ENCODE measurements at regions not wholly inside any gene's neighbourhood (a gene's known extent, or its start where the extent isn't known, plus 50 kb on each side); places are given as distances from the start of the nearest gene placed in this dataset.

GRCh38 chr1:238673561-238673960 is 712.8 kb upstream of the CHRM3 start:
- H3K4me2 ChIP-seq = no peak overlapping the region
- H3K4me1 ChIP-seq = no peaks in the 10 kb centered on the region
- no peak overlapping the region for H3K27ac ChIP-seq
- DNase-seq (ENCODE audit: low read depth in 1 of 2, low spot score in 1 of 2) (no peak), FAIRE-seq (no peak), ATAC-seq (no peak)
- 14% methylated on average over 3 of the region's 3 CpGs for whole genome bisulfite sequencing (ENCODE audit: missing lambda C conversion rate)
- TF ChIP-seq, protein P1, sequence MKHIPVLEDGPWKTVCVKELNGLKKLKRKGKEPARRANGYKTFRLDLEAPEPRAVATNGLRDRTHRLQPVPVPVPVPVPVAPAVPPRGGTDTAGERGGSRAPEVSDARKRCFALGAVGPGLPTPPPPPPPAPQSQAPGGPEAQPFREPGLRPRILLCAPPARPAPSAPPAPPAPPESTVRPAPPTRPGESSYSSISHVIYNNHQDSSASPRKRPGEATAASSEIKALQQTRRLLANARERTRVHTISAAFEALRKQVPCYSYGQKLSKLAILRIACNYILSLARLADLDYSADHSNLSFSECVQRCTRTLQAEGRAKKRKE (CRISPR knock-in tag; IDR thresholded peaks at IDR 0.05; ENCODE audit: low read depth) = no peak
- no peak for TF ChIP-seq PBX3 (IDR thresholded peaks at IDR 0.05)
- TF ChIP-seq MAFK (IDR thresholded peaks at IDR 0.05; ENCODE audit: partially characterized antibody) = no peak
- TF ChIP-seq SREBF2 (IDR thresholded peaks at IDR 0.05) = no peak
- no peak for TF ChIP-seq HOXB5 (CRISPR knock-in tag; IDR thresholded peaks at IDR 0.05)
- TF ChIP-seq JUN (IDR thresholded peaks at IDR 0.05) = no peak
- no peak for TF ChIP-seq RCOR1 (IDR thresholded peaks at IDR 0.05; ENCODE audit: low read depth, low read length)
- no peak for TF ChIP-seq FOXS1 (CRISPR knock-in tag; IDR thresholded peaks at IDR 0.05)
- no peak for TF ChIP-seq NPAS2 (CRISPR knock-in tag; IDR thresholded peaks at IDR 0.05; ENCODE audit: borderline replicate concordance)
- TF ChIP-seq SMC3 (IDR thresholded peaks at IDR 0.05) = no peak
- TF ChIP-seq NFE2L2 (conservative IDR thresholded peaks at IDR 0.05; ENCODE audit: low read length) = no peak
- no peak for TF ChIP-seq ELK1 (IDR thresholded peaks at IDR 0.05; ENCODE audit: low read depth, low read length)
- no peak for TF ChIP-seq CHD2 (IDR thresholded peaks at IDR 0.05; ENCODE audit: low read length, partially characterized antibody)
- no peak for TF ChIP-seq REST (IDR thresholded peaks at IDR 0.05)
- TF ChIP-seq MAX (IDR thresholded peaks at IDR 0.05) = no peak
- TF ChIP-seq, protein P2, sequence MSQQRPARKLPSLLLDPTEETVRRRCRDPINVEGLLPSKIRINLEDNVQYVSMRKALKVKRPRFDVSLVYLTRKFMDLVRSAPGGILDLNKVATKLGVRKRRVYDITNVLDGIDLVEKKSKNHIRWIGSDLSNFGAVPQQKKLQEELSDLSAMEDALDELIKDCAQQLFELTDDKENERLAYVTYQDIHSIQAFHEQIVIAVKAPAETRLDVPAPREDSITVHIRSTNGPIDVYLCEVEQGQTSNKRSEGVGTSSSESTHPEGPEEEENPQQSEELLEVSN (IDR thresholded peaks at IDR 0.05; ENCODE audit: borderline replicate concordance, low read depth) = no peak
- TF ChIP-seq, protein P3, sequence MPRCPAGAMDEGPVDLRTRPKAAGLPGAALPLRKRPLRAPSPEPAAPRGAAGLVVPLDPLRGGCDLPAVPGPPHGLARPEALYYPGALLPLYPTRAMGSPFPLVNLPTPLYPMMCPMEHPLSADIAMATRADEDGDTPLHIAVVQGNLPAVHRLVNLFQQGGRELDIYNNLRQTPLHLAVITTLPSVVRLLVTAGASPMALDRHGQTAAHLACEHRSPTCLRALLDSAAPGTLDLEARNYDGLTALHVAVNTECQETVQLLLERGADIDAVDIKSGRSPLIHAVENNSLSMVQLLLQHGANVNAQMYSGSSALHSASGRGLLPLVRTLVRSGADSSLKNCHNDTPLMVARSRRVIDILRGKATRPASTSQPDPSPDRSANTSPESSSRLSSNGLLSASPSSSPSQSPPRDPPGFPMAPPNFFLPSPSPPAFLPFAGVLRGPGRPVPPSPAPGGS (IDR thresholded peaks at IDR 0.05) = no peak
- no peak for TF ChIP-seq JUNB (IDR thresholded peaks at IDR 0.05)
- H3K4me3 ChIP-seq = no peak overlapping the region
- POLR2A ChIA-PET = no interaction called here
- no peaks in the 10 kb centered on the region for H3K9me3 ChIP-seq
- CTCF ChIA-PET = no interaction called here

- 23% methylated on average over 3 of the region's 3 CpGs for WGBS (ENCODE audit: missing lambda C conversion rate)
- Histone ChIP-seq H3K9me3 (no peaks in the 10 kb centered on the region), H3K4me2 (no peak overlapping the region), H3K4me1 (no peaks in the 10 kb centered on the region), H3K27ac (no peak overlapping the region), H3K4me3 (no peak overlapping the region)
- no peak for DNase-seq (ENCODE audit: low read depth in 1 of 2, low spot score in 1 of 2)
- ATAC-seq = no peak
- POLR2A ChIA-PET = no interaction called here
- CTCF ChIA-PET = no interaction called here
- no peak for FAIRE-seq
- TF ChIP-seq, protein P4, sequence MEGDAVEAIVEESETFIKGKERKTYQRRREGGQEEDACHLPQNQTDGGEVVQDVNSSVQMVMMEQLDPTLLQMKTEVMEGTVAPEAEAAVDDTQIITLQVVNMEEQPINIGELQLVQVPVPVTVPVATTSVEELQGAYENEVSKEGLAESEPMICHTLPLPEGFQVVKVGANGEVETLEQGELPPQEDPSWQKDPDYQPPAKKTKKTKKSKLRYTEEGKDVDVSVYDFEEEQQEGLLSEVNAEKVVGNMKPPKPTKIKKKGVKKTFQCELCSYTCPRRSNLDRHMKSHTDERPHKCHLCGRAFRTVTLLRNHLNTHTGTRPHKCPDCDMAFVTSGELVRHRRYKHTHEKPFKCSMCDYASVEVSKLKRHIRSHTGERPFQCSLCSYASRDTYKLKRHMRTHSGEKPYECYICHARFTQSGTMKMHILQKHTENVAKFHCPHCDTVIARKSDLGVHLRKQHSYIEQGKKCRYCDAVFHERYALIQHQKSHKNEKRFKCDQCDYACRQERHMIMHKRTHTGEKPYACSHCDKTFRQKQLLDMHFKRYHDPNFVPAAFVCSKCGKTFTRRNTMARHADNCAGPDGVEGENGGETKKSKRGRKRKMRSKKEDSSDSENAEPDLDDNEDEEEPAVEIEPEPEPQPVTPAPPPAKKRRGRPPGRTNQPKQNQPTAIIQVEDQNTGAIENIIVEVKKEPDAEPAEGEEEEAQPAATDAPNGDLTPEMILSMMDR (IDR thresholded peaks at IDR 0.05) = no peak
- TF ChIP-seq RAD21 (conservative IDR thresholded peaks at IDR 0.05 in 1 of 2, IDR thresholded peaks at IDR 0.05 in 1 of 2) (no peak), CBX8 (IDR thresholded peaks at IDR 0.05) (no peak), MAZ (IDR thresholded peaks at IDR 0.05; ENCODE audit: borderline replicate concordance, low read depth, low read length) (no peak), MYC (IDR thresholded peaks at IDR 0.05; ENCODE audit: borderline replicate concordance, low read length) (no peak), FOSB (CRISPR knock-in tag; IDR thresholded peaks at IDR 0.05) (no peak), POLR2AphosphoS2 (conservative IDR thresholded peaks at IDR 0.05; ENCODE audit: low read length) (no peak), ESRRA (IDR thresholded peaks at IDR 0.05; ENCODE audit: borderline replicate concordance, low read length) (no peak), HOXA7 (CRISPR knock-in tag; IDR thresholded peaks at IDR 0.05) (no peak), HEYL (CRISPR knock-in tag; IDR thresholded peaks at IDR 0.05) (no peak)
Observed at GRCh38 chr1:238672806-238673205, 713.6 kb upstream of the CHRM3 start.
